ENCODE measurements at regions not wholly inside any gene's neighbourhood (a gene's known extent, or its start where the extent isn't known, plus 50 kb on each side); places are given as distances from the start of the nearest gene placed in this dataset.

GRCh38 chr20:6483727-6484126 is 283.8 kb upstream of the BMP2 start:
- DNase-seq, result no peak

DNA sequence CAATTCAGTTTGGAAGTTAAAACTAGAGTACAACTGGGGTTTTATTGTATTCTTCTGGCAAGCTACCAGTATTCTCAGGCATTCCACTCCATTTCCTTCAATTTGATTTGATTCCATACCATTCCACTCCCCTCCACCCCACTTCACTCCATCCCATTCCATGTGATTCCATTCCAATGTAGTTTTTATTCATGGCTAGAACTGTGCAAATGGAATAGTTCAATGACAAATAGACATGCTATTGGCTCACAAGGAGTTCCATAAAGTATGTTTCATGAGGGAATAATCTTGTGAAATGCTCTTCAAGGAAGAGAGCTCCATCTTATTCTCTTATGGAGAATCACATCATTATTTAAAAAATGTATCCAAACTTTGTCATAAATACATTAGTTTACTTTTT is 285.0 kb upstream of the BMP2 start:
- no peak for DNase-seq

DNA sequence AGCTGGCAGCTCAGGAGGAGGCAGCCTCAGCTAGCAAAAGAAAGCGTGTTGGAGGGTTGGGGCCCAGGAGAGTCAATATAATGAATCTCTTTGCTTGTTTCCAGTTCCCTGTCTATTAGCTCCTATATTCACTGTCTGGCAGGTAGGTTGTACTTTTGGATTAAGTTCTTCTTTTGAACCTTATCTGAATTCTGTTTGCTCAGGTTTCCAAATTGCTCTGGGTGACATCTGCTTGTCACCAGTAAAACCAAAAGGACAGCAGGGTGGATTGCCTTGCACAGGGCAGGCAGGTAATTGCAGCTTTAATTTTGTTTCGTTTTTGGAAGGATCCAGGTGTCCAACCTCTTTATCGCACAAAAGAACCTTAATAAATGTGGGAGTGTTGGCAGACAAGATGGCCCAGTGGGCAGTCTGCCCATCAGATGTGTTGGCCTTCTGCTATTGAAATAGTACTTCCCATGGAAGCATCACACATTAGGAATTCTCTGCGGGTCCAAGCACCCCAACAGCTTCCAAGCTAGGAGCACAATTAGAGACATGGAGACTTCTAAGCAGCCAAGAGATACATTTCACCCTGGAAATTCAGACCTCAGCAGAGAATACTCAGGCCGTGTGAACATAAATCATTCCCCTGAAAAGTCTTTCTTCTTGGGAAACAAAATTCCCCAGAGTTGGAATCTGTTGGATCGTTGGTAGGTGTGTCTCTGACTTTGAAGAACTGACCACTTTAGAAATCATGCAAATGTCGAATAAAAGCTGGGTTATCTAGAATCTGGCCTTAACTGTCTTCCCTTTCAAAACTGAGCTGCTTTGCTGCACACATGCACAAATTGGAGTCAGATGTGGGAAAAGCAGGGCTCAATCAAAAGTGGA is 286.9 kb upstream of the BMP2 start:
- no peak for DNase-seq

- no peak for DNase-seq
Observed at GRCh38 chr20:6473197-6473596, 294.3 kb upstream of the BMP2 start.

- DNase-seq, result no peak
Observed at GRCh38 chr20:6471871-6472270, 295.6 kb upstream of the BMP2 start.

DNA sequence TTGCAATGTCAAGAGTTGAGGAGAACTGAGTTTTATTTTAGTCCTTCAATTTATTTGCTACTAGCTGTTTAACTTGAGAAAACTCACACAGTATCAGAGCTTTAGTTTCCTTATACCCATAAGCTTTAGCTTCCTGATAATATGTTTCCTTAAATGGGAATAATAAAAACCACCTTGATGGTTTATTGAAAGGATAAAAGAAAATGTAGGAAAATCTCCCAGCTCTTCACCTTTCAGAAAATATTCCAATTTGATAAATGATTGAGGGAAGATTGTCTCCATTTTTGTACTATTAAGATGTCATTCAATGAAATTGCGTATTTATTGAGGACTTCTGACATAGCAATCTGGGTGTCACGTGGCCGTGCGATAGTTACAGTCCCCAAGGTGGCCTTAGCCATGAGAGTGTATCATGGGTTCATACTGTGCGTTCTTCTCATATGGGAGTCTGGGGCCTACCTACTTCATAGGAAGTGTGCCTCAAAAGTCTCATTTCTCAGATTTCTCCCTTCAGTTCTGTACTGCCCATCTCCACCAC is 296.3 kb upstream of the BMP2 start:
- DNase-seq, result no peak

DNA sequence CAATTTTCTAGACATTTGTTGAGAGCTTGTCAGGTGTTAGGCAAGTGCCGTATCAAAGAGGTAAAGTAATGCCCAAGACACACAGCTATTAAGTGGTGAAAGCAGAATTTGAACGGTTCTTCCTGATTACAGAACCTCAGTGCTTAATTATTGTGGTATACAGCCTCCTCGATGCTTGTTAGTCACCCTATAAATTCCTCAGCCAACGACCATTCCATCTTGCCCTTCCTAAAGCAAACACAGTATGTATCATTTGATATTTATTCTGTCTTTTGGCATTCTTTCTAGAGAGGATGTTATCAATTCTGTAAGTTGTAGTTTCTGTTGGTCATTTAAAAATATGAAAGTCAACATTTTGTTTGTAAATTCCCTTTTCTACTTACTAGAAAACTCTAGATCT is 297.8 kb upstream of the BMP2 start:
- no peak for DNase-seq

DNA sequence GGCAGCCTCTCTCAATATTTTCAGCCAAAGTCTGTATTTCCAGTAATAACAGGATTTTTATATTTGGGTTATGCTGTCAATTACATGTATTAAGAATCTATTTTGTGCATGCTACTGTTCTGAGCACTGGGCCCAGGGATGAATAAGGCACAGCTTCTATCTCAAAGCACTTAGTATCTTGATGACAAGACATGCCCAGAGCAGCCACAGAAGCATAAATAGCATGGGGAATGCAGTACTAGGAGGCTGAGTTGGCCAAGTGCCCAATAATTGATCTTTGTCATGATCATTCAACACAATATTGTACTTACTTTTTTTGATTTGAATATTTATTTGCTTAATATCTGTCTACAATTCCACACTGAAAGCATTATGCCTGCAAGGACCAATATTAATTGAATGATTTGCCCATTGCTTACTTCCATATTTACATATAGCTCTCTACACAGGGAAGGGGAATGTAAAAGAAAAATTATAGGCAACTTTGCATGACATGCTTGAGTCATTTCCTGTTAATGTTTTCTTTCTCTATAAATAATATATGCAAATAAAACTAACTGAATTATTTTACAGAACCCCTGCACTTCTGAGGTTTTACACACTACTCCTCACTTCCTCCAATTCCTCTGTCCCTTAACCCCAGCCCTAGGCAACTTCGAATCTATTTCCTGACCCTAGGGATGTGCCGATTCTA is 298.9 kb upstream of the BMP2 start:
- DNase-seq, result no peak

GRCh38 chr20:6467562-6467961 is 299.9 kb upstream of the BMP2 start:
- DNase-seq, result no peak

DNA sequence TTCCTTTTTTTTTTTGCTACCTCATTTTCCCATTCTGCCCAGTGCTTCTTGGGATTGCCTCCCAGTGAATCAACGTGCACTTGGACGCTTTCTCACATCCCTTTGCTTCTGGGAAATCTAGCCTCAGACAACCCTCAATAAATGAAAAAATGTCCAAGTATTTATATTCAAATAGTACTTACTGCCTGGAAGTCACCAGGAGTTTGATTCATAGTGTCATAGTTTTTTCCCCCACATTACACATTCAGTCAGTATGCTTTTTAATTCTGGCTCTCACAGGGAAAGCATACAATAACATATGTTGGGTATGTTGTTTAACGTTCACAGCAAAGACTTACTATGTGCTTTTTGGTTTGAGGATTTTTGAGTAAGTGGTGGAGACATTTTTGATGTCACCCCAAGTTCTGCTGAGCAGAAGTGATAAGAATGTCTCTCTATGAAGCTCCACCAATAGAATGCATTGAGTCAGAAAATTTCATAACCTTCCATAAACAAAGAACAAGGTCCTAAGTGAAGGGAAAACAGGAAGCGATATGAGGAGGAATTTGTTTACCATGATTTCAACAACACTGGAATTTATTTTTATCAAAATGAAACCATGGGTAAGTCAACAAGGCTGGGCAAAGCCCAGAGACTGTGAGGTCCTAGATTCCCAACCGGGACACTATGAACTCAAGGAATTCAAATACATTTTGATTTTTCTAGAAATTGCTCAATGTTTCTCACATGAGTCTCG is 301.2 kb upstream of the BMP2 start:
- peak; percentile 28 for DNase-seq

DNA sequence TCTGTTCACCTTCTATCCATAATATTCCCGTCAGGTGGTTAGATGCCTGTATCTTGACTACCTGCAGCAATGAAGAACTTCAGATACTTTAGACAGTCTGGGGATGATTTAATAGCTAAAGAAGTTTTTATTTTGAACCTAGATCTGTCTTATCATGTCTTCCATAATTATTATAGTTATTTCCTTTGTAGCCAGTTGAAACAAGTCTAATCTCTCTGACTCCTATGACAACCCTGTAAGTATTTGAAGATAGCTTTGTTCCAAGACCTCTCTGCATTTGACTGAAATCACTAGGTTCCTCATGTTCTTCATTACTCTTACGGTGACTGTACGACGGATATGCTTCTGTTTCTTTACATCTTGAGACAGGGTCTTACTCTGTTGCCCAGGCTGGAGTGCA is 316.6 kb upstream of the BMP2 start:
- DNase-seq, result no peak

DNA sequence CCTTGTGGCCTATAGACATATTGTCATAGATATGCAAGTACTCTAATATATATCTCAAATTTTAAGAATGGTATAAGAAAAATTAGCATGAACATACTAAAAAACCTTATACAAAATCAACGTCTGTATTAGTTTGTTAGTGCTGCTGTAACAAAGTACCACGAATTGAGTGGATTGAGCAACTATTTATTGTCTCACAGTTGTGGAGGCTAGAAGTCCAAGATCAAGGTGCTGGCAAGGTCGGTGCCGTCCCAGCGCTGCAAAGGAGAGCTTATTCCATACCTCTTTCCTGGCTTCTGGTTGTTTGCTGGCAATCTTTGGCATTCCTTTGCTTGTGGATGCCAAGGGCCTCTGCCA is 317.6 kb upstream of the FERMT1 start:
- DNase-seq, result no peak

DNA sequence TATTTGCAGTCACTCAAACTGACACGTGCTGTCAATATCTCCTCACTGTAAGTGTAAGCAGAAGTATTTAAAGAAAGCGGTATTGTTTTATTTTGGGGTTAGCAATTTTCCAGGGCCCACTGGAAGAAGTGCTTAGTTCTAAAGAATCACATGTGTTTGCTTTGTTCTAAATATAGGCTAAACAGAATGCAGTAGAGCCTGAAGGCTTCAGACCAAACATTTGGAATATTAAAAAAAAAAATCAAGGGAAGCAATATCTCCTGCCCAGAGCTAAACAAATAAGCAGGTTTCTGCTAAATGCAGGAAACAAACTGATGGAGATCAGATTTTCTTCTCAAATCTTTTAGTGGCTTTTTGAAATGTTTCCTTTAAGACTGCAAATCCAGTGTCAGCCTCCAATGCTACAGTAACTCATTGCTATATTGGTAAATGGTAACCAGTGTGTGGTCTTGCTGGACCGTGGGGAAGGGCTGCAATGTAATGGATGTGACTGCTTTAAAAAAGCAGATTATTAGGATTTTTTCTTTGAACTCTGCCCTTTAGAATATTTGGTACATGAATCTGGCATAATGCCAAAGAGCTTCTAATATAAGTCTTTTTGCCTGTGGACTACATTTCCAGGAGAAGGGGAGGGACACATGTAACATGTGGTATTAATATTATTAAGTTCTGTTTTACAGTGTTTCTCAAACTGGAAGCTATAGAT is 317.1 kb upstream of the FERMT1 start:
- DNase-seq, result no peak

DNA sequence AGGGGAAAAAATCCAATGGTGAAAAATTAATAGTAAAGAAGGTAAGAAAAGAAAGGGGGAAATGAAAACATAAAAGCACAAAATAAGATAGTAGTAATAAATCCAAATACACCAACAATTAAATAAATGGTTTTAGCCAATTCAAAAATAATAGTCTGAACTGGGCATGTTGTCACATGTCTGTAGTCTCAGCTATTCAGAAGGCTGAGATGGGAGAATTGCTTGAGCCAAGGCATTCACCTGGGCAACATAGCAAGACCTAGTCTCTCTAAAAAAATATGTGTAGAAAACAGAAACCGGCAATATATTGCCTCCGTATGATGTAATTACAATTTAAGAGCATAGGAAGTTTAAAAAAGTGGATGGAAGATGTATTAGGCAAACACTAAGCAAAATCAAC is 311.3 kb upstream of the FERMT1 start:
- DNase-seq, result no peak

- DNase-seq, result no peak
Observed at GRCh38 chr20:6430381-6430780, 307.6 kb upstream of the FERMT1 start.

GRCh38 chr20:6426287-6426891 is 303.6 kb upstream of the FERMT1 start:
- no peak for DNase-seq

- no peak for DNase-seq
Observed at GRCh38 chr20:6421321-6422248, 298.8 kb upstream of the FERMT1 start.

GRCh38 chr20:6420336-6420735 is 297.5 kb upstream of the FERMT1 start:
- no peak for DNase-seq

DNA sequence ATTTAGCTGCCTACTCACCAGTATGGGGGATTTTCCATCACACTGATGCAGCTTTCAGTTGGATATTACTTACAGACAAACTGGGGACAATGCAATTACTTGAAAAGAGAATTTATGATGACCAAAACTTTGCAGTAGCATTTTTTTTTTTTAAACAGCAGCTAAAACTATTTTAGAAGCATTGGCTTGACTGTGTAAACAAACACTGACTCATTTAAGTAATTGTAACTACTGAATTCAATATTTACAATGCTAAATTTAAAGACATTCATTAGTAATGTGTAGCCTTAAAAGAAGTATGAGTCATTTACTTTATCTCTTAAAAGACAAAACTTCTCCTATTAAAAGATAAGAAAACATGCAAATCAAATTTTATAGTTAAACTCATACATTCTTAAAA is 295.9 kb upstream of the FERMT1 start:
- DNase-seq, result no peak

DNA sequence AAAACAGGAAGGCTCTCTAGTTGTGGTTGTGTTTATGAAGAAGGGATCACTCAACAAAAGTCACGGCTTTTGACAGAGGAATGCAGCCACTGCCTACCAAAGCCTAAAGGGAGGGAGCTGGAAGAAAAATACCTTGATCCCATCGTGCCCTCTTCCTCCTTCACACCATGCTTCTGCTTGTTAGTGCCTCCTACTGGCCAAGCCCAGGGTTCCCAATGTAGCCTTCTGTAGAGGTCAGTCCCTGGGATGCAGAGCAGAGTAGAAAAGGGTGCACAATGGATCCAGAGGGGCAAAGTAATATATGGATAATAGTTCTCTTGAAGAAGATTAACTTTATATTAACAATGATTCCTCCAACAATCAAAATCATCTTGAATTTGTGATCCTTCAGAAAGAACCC is 293.5 kb upstream of the FERMT1 start:
- no peak for DNase-seq

DNA sequence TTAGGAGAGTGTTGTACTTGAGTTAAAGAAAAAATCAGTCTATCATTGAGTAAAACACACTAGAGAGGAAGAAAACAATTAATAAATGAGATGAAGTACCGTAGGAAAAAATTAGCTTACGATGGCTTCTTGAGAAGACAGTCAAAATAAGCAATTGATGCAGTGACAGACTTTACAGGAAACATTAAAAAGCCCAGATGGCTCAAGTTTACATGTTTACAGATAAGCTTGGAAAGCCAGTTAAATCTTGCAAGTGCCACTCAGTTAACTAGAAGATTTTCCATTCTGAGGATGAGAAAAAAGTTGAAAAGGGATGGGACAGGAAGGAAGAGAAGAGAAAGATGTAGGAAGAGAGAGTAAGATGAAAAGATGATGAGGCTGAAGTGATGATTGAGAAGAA is 288.8 kb upstream of the FERMT1 start:
- no peak for DNase-seq

Data from SIG-M5 (cell line).